ENCODE measurements at regions not wholly inside any gene's neighbourhood (a gene's known extent, or its start where the extent isn't known, plus 50 kb on each side); places are given as distances from the start of the nearest gene placed in this dataset.

DNA sequence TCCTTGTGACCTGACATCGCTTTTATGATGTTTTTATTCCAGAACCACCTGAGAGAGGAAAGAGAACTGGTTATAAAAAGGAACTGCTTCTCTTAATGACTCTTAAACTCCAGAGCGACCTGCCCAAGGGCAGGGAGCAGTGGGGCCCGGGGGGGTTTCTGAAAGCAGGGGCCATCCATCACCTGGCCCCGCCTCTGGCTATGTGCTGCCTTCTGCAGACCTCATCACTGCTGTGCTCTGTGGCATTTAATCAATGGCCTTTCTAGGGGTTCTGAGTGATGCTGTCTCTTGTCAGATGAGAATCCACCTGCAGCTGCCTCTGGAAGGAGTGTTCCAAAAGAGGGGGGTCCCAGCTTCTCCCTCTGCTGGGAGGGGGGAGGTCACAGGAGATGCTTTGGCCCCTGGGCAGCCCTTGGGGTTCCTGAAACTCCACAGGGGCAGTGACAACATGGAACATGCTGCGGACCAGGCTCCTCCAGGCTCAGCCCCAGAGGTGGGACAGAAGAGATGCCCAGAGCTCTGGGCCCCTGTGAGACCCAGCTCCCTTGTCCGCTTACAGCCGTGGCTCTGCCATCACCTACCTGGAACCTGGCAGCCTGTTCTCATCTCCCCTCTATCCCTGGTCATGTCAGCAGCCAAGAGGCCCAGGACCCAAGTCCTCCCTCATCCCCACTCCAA, 177.1 kb upstream of the SULF2 start:
- TF ChIP-seq, protein P1, sequence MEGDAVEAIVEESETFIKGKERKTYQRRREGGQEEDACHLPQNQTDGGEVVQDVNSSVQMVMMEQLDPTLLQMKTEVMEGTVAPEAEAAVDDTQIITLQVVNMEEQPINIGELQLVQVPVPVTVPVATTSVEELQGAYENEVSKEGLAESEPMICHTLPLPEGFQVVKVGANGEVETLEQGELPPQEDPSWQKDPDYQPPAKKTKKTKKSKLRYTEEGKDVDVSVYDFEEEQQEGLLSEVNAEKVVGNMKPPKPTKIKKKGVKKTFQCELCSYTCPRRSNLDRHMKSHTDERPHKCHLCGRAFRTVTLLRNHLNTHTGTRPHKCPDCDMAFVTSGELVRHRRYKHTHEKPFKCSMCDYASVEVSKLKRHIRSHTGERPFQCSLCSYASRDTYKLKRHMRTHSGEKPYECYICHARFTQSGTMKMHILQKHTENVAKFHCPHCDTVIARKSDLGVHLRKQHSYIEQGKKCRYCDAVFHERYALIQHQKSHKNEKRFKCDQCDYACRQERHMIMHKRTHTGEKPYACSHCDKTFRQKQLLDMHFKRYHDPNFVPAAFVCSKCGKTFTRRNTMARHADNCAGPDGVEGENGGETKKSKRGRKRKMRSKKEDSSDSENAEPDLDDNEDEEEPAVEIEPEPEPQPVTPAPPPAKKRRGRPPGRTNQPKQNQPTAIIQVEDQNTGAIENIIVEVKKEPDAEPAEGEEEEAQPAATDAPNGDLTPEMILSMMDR (IDR thresholded peaks at IDR 0.05; ENCODE audit: low read depth, low read length, poor library complexity, severe bottlenecking), result no peak
- no peak for TF ChIP-seq EZH2phosphoT487 (IDR thresholded peaks at IDR 0.05; ENCODE audit: borderline replicate concordance, low read length)
